Astrocyte of the spinal cord (primary cell): ENCODE measurements at regions not wholly inside any gene's neighbourhood (a gene's known extent, or its start where the extent isn't known, plus 50 kb on each side); places are given as distances from the start of the nearest gene placed in this dataset.
"Not testable (repeated sequence)": the region's sequence is repeated elsewhere in the genome, so short reads cannot be mapped to it uniquely, and the experiment has no call there.

Source experiments
- DNase-seq: peaks from one replicate; pipeline ENCODE4 v3.0.0; 2011; ENCODE audit warnings: low read depth, low spot score
- H3K4me3 ChIP-seq: 2 replicates; pipeline ENCODE4 v1.5.1; 2011; ENCODE audit warnings: low read depth, mild to moderate bottlenecking, low read length, moderate library complexity
- in situ Hi-C: cut with HindIII; loops from 2 replicates; pipeline ENCODE4 v1.10.0; 2017; ENCODE audit warnings: low sequenced_read_pairs
- TF ChIP-seq, protein P1 (sequence below): IDR thresholded peaks from 2 replicates; pipeline ENCODE4 v1.5.1; 2012; ENCODE audit warnings: low read depth, mild to moderate bottlenecking, low read length, inconsistent platforms

DNA sequence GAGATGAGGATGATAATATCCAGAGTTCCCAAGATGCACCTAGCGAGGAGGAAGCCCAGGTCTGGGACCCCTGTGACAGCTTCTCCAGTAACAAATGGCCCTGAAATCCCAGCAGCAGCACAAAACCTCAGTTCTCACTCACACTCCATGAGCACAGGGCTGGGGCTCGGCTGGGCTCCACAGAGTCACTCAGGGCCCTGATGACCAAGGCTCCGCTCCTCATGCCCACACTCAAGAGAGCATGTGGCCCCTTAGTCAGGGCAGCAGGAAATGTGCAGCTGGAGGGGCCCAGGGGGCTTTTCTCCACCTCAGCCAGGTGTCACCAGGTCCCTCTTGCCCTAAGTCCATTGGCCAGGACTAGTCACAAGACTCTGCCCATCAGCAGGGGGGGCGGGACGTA is 242.7 kb upstream of the SFSWAP start:
- no peak overlapping the region for H3K4me3 ChIP-seq
- in situ Hi-C loops = no loop called here
- TF ChIP-seq, protein P1, sequence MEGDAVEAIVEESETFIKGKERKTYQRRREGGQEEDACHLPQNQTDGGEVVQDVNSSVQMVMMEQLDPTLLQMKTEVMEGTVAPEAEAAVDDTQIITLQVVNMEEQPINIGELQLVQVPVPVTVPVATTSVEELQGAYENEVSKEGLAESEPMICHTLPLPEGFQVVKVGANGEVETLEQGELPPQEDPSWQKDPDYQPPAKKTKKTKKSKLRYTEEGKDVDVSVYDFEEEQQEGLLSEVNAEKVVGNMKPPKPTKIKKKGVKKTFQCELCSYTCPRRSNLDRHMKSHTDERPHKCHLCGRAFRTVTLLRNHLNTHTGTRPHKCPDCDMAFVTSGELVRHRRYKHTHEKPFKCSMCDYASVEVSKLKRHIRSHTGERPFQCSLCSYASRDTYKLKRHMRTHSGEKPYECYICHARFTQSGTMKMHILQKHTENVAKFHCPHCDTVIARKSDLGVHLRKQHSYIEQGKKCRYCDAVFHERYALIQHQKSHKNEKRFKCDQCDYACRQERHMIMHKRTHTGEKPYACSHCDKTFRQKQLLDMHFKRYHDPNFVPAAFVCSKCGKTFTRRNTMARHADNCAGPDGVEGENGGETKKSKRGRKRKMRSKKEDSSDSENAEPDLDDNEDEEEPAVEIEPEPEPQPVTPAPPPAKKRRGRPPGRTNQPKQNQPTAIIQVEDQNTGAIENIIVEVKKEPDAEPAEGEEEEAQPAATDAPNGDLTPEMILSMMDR = no peak
- DNase-seq = no peak

DNA sequence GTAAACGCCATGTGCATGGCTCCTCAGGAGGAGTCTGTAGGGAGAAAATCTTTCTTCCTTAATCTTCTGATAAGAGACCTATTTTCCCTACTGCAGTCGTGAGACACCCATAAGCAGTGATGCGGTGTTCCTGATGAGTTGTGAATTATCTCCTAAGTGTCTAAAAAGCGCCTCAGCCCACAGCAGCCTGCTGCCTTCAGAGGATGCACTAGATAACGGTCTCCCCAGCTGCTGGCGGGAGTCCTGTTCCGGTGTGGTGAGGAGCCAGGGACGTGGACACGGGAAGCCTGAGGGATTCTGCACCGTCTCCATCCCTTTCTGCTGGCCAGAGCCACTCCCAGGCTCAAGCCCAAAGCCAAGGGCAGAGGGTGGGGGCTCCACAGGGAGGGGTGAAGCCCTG is 240.9 kb upstream of the SFSWAP start:
- DNase-seq, H3K4me3 ChIP-seq, in situ Hi-C loops: not testable (repeated sequence)

DNA sequence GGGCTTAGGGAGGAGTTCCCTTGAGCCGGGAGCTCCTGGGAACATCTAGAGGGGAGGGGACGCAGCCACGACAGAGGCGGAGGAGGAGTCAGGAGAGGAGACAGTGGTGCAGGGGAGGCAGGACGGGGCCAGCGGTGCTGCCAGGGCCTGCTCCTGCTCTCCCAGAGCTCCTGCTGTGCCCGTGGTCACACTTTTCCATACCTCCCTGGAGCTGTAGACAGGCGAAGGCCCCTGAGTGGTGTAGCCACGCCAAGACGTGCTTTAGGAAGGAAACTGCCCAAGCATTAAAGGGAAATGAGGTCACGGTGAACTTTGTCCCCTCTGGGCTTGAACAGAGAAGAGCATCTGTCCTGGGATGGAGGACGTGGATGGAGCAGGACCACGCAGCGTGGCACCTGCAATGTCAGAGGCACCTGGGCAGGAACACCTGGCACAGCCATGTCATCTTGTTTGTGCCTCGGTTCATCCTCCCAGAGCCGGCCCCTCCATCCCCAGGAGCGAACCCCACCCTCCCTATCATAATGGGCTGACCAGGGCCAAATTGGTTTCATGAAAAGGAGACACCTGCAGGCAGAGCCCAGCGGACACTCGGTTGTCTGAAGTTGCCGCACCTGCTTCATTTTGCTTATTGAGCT is 239.5 kb upstream of the SFSWAP start:
- H3K4me3 ChIP-seq = no peak overlapping the region
- in situ Hi-C loops = no loop called here
- TF ChIP-seq, protein P1 = no peak
- no peak for DNase-seq

DNA sequence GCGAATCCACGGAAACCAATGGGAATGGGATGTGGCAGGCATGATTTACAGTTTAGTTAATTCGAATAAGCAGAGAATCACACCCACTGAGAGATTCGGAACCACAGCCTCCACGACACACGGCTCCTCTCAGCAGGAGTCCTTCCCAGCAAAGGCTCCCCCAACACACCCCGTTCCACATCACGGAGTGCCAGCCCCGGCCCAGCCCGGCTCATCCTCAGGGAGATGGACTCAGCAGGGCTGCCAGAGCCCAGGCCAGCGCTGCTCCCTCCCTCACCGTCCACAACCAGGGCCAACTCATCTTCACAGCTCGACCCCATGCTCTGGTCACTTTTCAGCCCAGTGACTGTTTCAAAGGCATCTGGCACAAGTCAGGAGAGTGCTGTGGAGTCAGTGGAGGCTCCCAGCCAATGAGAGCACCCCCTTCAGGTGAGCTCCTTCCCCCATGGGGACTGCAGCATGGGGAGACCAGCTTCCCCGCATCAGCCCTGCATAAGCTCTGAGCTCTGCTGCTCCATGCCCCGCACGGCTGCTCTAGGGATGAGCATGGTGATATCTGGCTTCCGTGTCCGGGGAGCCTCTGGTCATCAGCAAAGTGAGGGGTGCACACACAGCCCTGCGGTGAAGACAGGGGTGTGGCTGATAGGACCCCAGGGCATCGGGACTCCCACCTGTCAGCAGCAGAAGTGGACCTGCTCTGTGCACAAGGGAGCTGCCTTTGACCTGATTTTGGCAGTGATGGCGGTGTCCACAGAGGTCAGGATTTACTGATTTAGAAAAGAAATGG is 238.8 kb upstream of the SFSWAP start:
- H3K4me3 ChIP-seq = no peak overlapping the region
- in situ Hi-C loops = no loop called here
- TF ChIP-seq, protein P1 = no peak
- DNase-seq = no peak

DNA sequence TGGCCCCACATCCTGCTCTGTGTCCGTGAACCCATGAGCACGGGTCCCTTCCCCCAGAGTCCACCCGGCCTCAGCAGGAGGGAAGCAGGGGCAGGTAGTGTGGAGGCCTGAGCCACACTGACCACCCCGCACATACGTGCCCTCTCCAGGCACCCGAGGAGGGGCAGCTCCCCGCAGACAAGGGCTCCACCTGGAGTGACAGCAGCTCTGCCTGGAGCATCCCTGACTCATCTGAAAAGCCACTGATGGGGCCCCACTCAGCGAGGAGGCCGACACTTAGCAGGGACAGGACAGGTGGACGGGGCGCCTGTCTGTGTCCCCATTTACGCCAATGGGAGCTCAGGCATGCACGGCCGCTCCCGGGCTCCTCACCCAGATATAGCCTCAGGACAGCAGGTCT is 237.6 kb upstream of the SFSWAP start:
- in situ Hi-C loops = no loop called here
- H3K4me3 ChIP-seq = no peak overlapping the region
- TF ChIP-seq, protein P1 = no peak

DNA sequence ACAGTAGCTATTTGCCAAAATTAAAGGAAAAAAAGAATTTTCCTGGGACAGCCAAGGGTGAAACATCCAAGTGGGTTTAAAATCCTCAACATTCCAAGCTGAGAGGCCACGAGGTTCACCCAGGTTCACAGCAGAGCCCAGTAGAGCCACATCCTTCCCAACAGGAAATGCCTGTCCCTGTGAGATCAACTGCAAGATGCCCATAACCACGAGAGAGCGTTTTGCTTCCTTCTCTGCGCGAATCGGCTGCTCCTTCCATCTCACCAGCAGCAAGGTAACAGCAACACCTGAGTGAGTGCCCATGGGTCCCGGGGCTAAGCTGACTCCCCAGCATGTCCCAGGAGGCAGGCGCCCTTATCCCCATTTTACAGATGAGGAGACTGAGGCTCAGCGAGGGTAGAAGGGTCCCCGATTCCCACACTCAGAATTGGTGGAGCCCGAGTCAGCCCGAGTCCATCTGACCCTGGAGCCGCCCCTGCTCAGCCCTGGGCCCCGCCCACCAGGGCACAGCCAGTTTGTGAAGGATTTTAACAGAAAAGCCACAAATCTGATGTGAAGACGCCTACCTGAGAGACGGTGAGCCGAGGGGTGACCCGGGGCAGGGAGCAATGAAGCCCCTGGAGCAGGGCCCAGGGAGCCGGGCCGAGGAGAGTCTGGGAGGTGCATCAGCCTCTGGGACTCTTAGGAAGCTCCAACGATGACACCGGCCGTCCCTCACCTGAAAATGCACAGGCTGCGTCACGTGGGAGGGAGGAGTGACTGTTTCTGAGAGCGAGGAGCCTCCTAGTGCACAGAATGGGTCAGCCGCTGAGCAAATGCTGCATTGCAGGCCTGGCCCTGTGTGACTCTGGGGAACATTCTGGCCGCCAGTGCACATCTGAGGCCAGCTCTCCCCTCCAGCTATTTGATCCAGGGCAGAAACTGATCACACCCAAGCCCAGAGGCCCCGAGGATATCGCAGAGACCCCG is 236.9 kb upstream of the SFSWAP start:
- H3K4me3 ChIP-seq = no peak overlapping the region
- TF ChIP-seq, protein P1 = no peak
- in situ Hi-C loops = no loop called here
- DNase-seq = no peak

More for the DNA sequence above, 237.6 kb upstream of the SFSWAP start:
- DNase-seq = no peak

DNA sequence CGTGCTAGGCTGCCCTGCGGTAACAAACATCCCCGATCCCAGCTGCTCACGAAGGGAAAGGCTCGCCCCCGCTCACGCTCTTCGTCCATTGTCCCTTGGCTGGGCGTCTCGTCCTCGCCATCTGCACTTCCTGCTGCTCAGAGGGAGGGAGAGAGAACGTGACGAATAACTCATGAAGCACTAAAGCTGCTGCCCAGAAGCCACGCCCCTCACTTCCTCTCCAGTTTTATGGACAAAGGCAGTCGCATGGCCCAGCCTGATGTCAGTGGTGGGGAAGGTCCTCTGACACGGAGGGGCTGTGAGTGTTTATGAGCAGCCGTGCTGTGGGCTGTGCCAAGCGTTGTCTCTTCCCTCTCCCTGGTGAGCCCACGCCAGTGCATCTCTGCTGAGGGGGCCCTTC is 235.9 kb upstream of the SFSWAP start:
- DNase-seq, in situ Hi-C loops, H3K4me3 ChIP-seq: not testable (repeated sequence)
